Mucosa of rectum (tissue), 2 donors: ENCODE measurements at regions not wholly inside any gene's neighbourhood (a gene's known extent, or its start where the extent isn't known, plus 50 kb on each side); places are given as distances from the start of the nearest gene placed in this dataset.

Experiments
- H3K27ac ChIP-seq, 2 donors: one replicate each; pipeline ENCODE4 v1.7.0; 2013; ENCODE audit warnings: inconsistent platforms in 2 of 2, low read depth in 2 of 2, low read length in 2 of 2
- H3K27me3 ChIP-seq, 2 donors: one replicate each; pipeline ENCODE4 v1.7.0; 2013; ENCODE audit warnings: low read length in 2 of 2; ENCODE audit not compliant: control insufficient read depth in 2 of 2, insufficient read depth in 2 of 2
- H3K36me3 ChIP-seq, 2 donors: one replicate each; pipeline ENCODE4 v1.7.0; 2013; ENCODE audit warnings: low read length in 2 of 2; ENCODE audit not compliant: control insufficient read depth in 2 of 2, insufficient read depth in 2 of 2
- H3K4me1 ChIP-seq, 2 donors: one replicate each; pipeline ENCODE4 v1.7.0; 2013; ENCODE audit warnings: low read length in 2 of 2, mild to moderate bottlenecking in 1 of 2; ENCODE audit not compliant: control insufficient read depth in 2 of 2, insufficient read depth in 2 of 2
- H3K4me3 ChIP-seq, 2 donors: one replicate each; pipeline ENCODE4 v1.7.0; 2013; ENCODE audit warnings: low read length in 2 of 2
- H3K9ac ChIP-seq, 2 donors: one replicate each; pipeline ENCODE4 v1.7.0; 2013; ENCODE audit warnings: low read length in 2 of 2, low read depth in 1 of 2, mild to moderate bottlenecking in 1 of 2
- H3K9me3 ChIP-seq, 2 donors: one replicate each; pipeline ENCODE4 v1.7.0; 2013; ENCODE audit warnings: low read length in 2 of 2; ENCODE audit not compliant: control insufficient read depth in 2 of 2
- donor health status: healthy.
- donor health status: Normal muscosa, but diverticular disease.

GRCh38 chr20:60862601-60863000 is 389.5 kb upstream of the CDH4 start:
- no peak overlapping the region for H3K27ac ChIP-seq
- H3K9ac ChIP-seq: no peak overlapping the region
- no peaks in the 10 kb centered on the region for H3K27me3 ChIP-seq
- no peaks in the 10 kb centered on the region for H3K4me1 ChIP-seq
- no peak overlapping the region for H3K4me3 ChIP-seq
- no peaks in the 10 kb centered on the region for H3K9me3 ChIP-seq
- no peaks in the 10 kb centered on the region for H3K36me3 ChIP-seq

- H3K27ac ChIP-seq: no peak overlapping the region
- no peaks in the 10 kb centered on the region for H3K36me3 ChIP-seq
- no peaks in the 10 kb centered on the region for H3K9me3 ChIP-seq
- no peak overlapping the region for H3K9ac ChIP-seq
- no peaks in the 10 kb centered on the region for H3K4me1 ChIP-seq
- no peak overlapping the region for H3K4me3 ChIP-seq
- no peaks in the 10 kb centered on the region for H3K27me3 ChIP-seq
These were observed 388.5 kb upstream of the CDH4 start for GRCh38 chr20:60863548-60863947.

GRCh38 chr20:60867589-60867988 is 384.5 kb upstream of the CDH4 start:
- no peak overlapping the region for H3K4me3 ChIP-seq
- no peak overlapping the region for H3K27ac ChIP-seq
- no peaks in the 10 kb centered on the region for H3K27me3 ChIP-seq
- no peaks in the 10 kb centered on the region for H3K36me3 ChIP-seq
- H3K9ac ChIP-seq: no peak overlapping the region
- H3K4me1 ChIP-seq: no peaks in the 10 kb centered on the region
- peaks cover 0 to 4% of the 10 kb centered on the region in 2 donors for H3K9me3 ChIP-seq

GRCh38 chr20:60868316-60868891 is 383.7 kb upstream of the CDH4 start:
- H3K4me1 ChIP-seq: no peaks in the 10 kb centered on the region
- H3K4me3 ChIP-seq: no peak overlapping the region
- H3K9ac ChIP-seq: no peak overlapping the region
- no peaks in the 10 kb centered on the region for H3K27me3 ChIP-seq
- H3K27ac ChIP-seq: no peak overlapping the region
- H3K36me3 ChIP-seq: no peaks in the 10 kb centered on the region
- peaks cover 0 to 4% of the 10 kb centered on the region in 2 donors for H3K9me3 ChIP-seq

GRCh38 chr20:60869087-60869486 is 383.0 kb upstream of the CDH4 start:
- no peak overlapping the region for H3K9ac ChIP-seq
- H3K4me3 ChIP-seq: no peak overlapping the region
- H3K9me3 ChIP-seq: peaks cover 0 to 4% of the 10 kb centered on the region in 2 donors
- H3K36me3 ChIP-seq: no peaks in the 10 kb centered on the region
- H3K27me3 ChIP-seq: no peaks in the 10 kb centered on the region
- H3K27ac ChIP-seq: no peak overlapping the region
- no peaks in the 10 kb centered on the region for H3K4me1 ChIP-seq

GRCh38 chr20:60869625-60870024 is 382.4 kb upstream of the CDH4 start:
- H3K27me3 ChIP-seq: no peaks in the 10 kb centered on the region
- H3K36me3 ChIP-seq: no peaks in the 10 kb centered on the region
- H3K4me3 ChIP-seq: no peak overlapping the region
- peaks cover 0 to 4% of the 10 kb centered on the region in 2 donors for H3K9me3 ChIP-seq
- H3K27ac ChIP-seq: no peak overlapping the region
- no peaks in the 10 kb centered on the region for H3K4me1 ChIP-seq
- no peak overlapping the region for H3K9ac ChIP-seq

GRCh38 chr20:60870040-60870439 is 382.0 kb upstream of the CDH4 start:
- Histone ChIP-seq H3K27me3 (no peaks in the 10 kb centered on the region), H3K9me3 (peaks cover 0 to 4% of the 10 kb centered on the region in 2 donors), H3K27ac (no peak overlapping the region), H3K4me1 (no peaks in the 10 kb centered on the region), H3K36me3 (no peaks in the 10 kb centered on the region), H3K9ac (no peak overlapping the region), H3K4me3 (no peak overlapping the region)

- no peaks in the 10 kb centered on the region for H3K36me3 ChIP-seq
- peaks cover 0 to 6% of the 10 kb centered on the region in 2 donors for H3K9me3 ChIP-seq
- no peak overlapping the region for H3K4me3 ChIP-seq
- H3K27ac ChIP-seq: no peak overlapping the region
- H3K27me3 ChIP-seq: no peaks in the 10 kb centered on the region
- H3K9ac ChIP-seq: no peak overlapping the region
- H3K4me1 ChIP-seq: no peaks in the 10 kb centered on the region
These were observed 379.8 kb upstream of the CDH4 start for GRCh38 chr20:60872224-60872623.

- no peak overlapping the region for H3K4me3 ChIP-seq
- H3K9me3 ChIP-seq: peaks cover 0 to 3% of the 10 kb centered on the region in 2 donors
- no peaks in the 10 kb centered on the region for H3K4me1 ChIP-seq
- no peaks in the 10 kb centered on the region for H3K36me3 ChIP-seq
- no peak overlapping the region for H3K27ac ChIP-seq
- no peak overlapping the region for H3K9ac ChIP-seq
- H3K27me3 ChIP-seq: no peaks in the 10 kb centered on the region
These were observed 374.8 kb upstream of the CDH4 start for GRCh38 chr20:60877071-60877857.

- Histone ChIP-seq H3K9me3 (no peaks in the 10 kb centered on the region), H3K4me3 (no peak overlapping the region), H3K9ac (no peak overlapping the region), H3K36me3 (no peaks in the 10 kb centered on the region), H3K27me3 (no peaks in the 10 kb centered on the region), H3K27ac (no peak overlapping the region), H3K4me1 (no peaks in the 10 kb centered on the region)
These were observed 369.2 kb upstream of the CDH4 start for GRCh38 chr20:60882836-60883235.
